Endothelial cell of umbilical vein (primary cell): ENCODE measurements at regions not wholly inside any gene's neighbourhood (a gene's known extent, or its start where the extent isn't known, plus 50 kb on each side); places are given as distances from the start of the nearest gene placed in this dataset.

ENCODE experiments used
- BruUV-seq: library from RNA; stranded (reverse); fragments of 400-500 nt; replicated peaks from 2 replicates; lab custom pipeline; 2021; lab: Mats Ljungman, UMichigan
- CTCF ChIA-PET: fragments of 300-600, 350-600 bp; sonication (Branson Sonifier 250); formaldehyde crosslinking; loops from one replicate; lab custom pipeline; 2021; ENCODE audit warnings: antibody characterized with exemption, inconsistent platforms; lab: Charles Lee
- POLR2A ChIA-PET: fragments of 300-600, 350-600 bp; sonication (Branson Sonifier 250); formaldehyde crosslinking; loops from one replicate; lab custom pipeline; 2021; ENCODE audit warnings: antibody characterized with exemption, inconsistent platforms; lab: Charles Lee
- DNase-seq: peaks from one replicate; pipeline ENCODE4 v3.0.0-alpha.2; 2011; ENCODE audit warnings: low read depth, low spot score
- FAIRE-seq: peaks from 2 replicates; lab custom pipeline; 2011; peaks lifted over from hg19 to GRCh38; lab: Jason Lieb, UNC
- H2AFZ ChIP-seq: 2 replicates; pipeline ENCODE4 v1.6.0; 2012; ENCODE audit warnings: low read depth, low read length, control low read depth, inconsistent platforms
- H3K27ac ChIP-seq: 2 replicates; pipeline ENCODE4 v1.5.1; 2011; ENCODE audit warnings: low read depth, mild to moderate bottlenecking, control low read depth, low read length, moderate library complexity; ENCODE audit not compliant: insufficient read depth
- H3K27me3 ChIP-seq, 2 experiments: 2 replicates each; pipeline versions ENCODE4 v1.6.0 to v1.6.1; 2011; ENCODE audit warnings: low read length in 2 of 2, mixed read lengths in 1 of 2; ENCODE audit not compliant: control insufficient read depth in 2 of 2, insufficient read depth in 2 of 2
- H3K36me3 ChIP-seq, 2 experiments: 2 replicates in 1 of 2; 3 replicates in 1 of 2; pipeline ENCODE4 v1.5.1; 2011; ENCODE audit warnings: low read length in 2 of 2, mild to moderate bottlenecking in 1 of 2, moderate library complexity in 1 of 2; ENCODE audit not compliant: control insufficient read depth in 2 of 2, insufficient read depth in 2 of 2; ENCODE audit errors: extremely low read depth in 1 of 2
- H3K4me1 ChIP-seq: 3 replicates; pipeline ENCODE4 v1.5.1; 2011; ENCODE audit warnings: mild to moderate bottlenecking, low read length; ENCODE audit not compliant: control insufficient read depth, insufficient read depth; ENCODE audit errors: extremely low read depth
- H3K4me2 ChIP-seq: 2 replicates; pipeline ENCODE4 v1.6.1; 2011; ENCODE audit warnings: low read length, control low read depth, mixed read lengths; ENCODE audit not compliant: insufficient read depth
- H3K4me3 ChIP-seq, 3 experiments: fragments of 200-600 bp in 1 of 3; sonication (generic), shearing (Covaris generic) in 1 of 3; replicated peaks in 1 of 3; 2 replicates each; pipeline ENCODE4 v1.5.1; 2011 to 2016; ENCODE audit warnings: control low read depth in 3 of 3, low read length in 3 of 3, mild to moderate bottlenecking in 2 of 3, inconsistent platforms in 1 of 3, low read depth in 1 of 3, moderate library complexity in 1 of 3; ENCODE audit not compliant: insufficient read depth in 1 of 3
- H3K79me2 ChIP-seq: 2 replicates; pipeline ENCODE4 v1.6.0; 2012; ENCODE audit warnings: low read length, inconsistent platforms; ENCODE audit not compliant: control insufficient read depth, insufficient read depth
- H3K9ac ChIP-seq: replicated peaks from 2 replicates; pipeline ENCODE3; 2011; ENCODE audit warnings: low read length, control low read depth; ENCODE audit not compliant: insufficient read depth; ENCODE audit errors: extremely low read depth
- H3K9me1 ChIP-seq: replicated peaks from 3 replicates; pipeline ENCODE4 v1.6.0; 2011; ENCODE audit warnings: mild to moderate bottlenecking, low read length; ENCODE audit not compliant: control insufficient read depth, insufficient read depth; ENCODE audit errors: extremely low read depth
- H3K9me3 ChIP-seq: replicated peaks from 2 replicates; pipeline ENCODE4 v1.5.1; 2012; ENCODE audit warnings: low read length, inconsistent platforms; ENCODE audit not compliant: control insufficient read depth, insufficient read depth
- H4K20me1 ChIP-seq: replicated peaks from 2 replicates; pipeline ENCODE3; 2011; ENCODE audit warnings: mild to moderate bottlenecking, low read length; ENCODE audit not compliant: control insufficient read depth, insufficient read depth; ENCODE audit errors: extremely low read depth
- CTCF ChIP-seq, 2 donors: IDR thresholded peaks; 1 replicate in 1 of 2; 2 replicates in 1 of 2; pipeline ENCODE4 v1.5.1; 2011; ENCODE audit warnings: low read length in 2 of 2, mild to moderate bottlenecking in 2 of 2, moderate library complexity in 2 of 2, control low read depth in 1 of 2, inconsistent platforms in 1 of 2, low read depth in 1 of 2; ENCODE audit not compliant: insufficient read depth in 1 of 2; ENCODE audit errors: extremely low read depth in 1 of 2
- EZH2 ChIP-seq: IDR thresholded peaks from 2 replicates; pipeline ENCODE4 v1.6.1; 2012; ENCODE audit warnings: borderline replicate concordance, low read depth, mild to moderate bottlenecking, moderate library complexity, low read length, inconsistent platforms; ENCODE audit not compliant: severe bottlenecking
- FOS ChIP-seq: IDR thresholded peaks from 2 replicates; pipeline ENCODE4 v1.6.1; 2011; ENCODE audit warnings: mild to moderate bottlenecking, low read length, moderate library complexity, borderline replicate concordance; ENCODE audit not compliant: insufficient read depth
- GATA2 ChIP-seq: IDR thresholded peaks from 2 replicates; pipeline ENCODE4 v1.7.0; 2011; ENCODE audit warnings: low read depth, mild to moderate bottlenecking, moderate library complexity, mixed read lengths, low read length; ENCODE audit not compliant: insufficient read length, insufficient read depth
- JUN ChIP-seq: IDR thresholded peaks from 2 replicates; pipeline ENCODE4 v1.6.1; 2011; ENCODE audit warnings: borderline replicate concordance, low read depth; ENCODE audit not compliant: insufficient read length, insufficient read depth
- MAX ChIP-seq: IDR thresholded peaks from 2 replicates; pipeline ENCODE4 v1.6.1; 2011; ENCODE audit not compliant: insufficient read depth, insufficient read length
- MYC ChIP-seq: IDR thresholded peaks from one replicate; pipeline ENCODE4 v1.6.1; 2011; ENCODE audit warnings: mild to moderate bottlenecking, low read depth, low read length
- POLR2A ChIP-seq: IDR thresholded peaks from 2 replicates; pipeline ENCODE4 v1.6.1; 2012; ENCODE audit warnings: low read depth, mild to moderate bottlenecking, control low read depth, low read length
- POLR2AphosphoS5 ChIP-seq: IDR thresholded peaks from 2 replicates; pipeline ENCODE4 v1.6.1; 2012; ENCODE audit warnings: low read depth, mild to moderate bottlenecking, control low read depth, low read length, moderate library complexity; ENCODE audit not compliant: insufficient read depth
- dilution Hi-C: fragments of 300-500 bp; cut with MboI; formaldehyde crosslinking; loops from one replicate; pipeline ENCODE4 v1.15.0; 2019; ENCODE audit warnings: low sequenced_read_pairs; ENCODE audit not compliant: extremely low pct_ligation_motif_present
- intact Hi-C: fragments of 100-400 bp; cut with micrococcal nuclease; formaldehyde crosslinking; loops from one replicate; pipeline ENCODE4 v1.10.0; 2022

GRCh38 chr4:177509226-177509745, 67.0 kb upstream of the AGA start:
- no TSS peak for BruUV-seq
- H4K20me1 ChIP-seq = no peaks in the 10 kb centered on the region
- DNase-seq (no peak), FAIRE-seq (no peak)
- intact Hi-C loops (no loop called here), dilution Hi-C loops (no loop called here)
- H3K4me2 ChIP-seq = no peak overlapping the region
- H3K79me2 ChIP-seq = no peaks in the 10 kb centered on the region
- no peak overlapping the region for H2AFZ ChIP-seq
- CTCF ChIA-PET = no interaction called here
- H3K27ac ChIP-seq = no peak overlapping the region
- H3K9ac ChIP-seq = no peak overlapping the region
- TF ChIP-seq CTCF (IDR thresholded peaks at IDR 0.05; ENCODE audit: extremely low read depth in 1 of 2, insufficient read depth in 1 of 2, low read depth in 1 of 2, low read length in 2 of 2) (no peak), MYC (no peak), GATA2 (no peak), JUN (no peak), FOS (no peak), EZH2 (no peak), POLR2AphosphoS5 (no peak), MAX (no peak), POLR2A (no peak)
- H3K4me1 ChIP-seq = no peaks in the 10 kb centered on the region
- H3K9me3 ChIP-seq = no peaks in the 10 kb centered on the region
- no peak overlapping the region for H3K4me3 ChIP-seq
- H3K9me1 ChIP-seq = no peaks in the 10 kb centered on the region
- no peaks in the 10 kb centered on the region for H3K36me3 ChIP-seq
- POLR2A ChIA-PET = no interaction called here
- no peaks in the 10 kb centered on the region for H3K27me3 ChIP-seq
